ENCODE measurements at regions not wholly inside any gene's neighbourhood (a gene's known extent, or its start where the extent isn't known, plus 50 kb on each side); places are given as distances from the start of the nearest gene placed in this dataset.

- TF ChIP-seq CTCF (IDR thresholded peaks at IDR 0.05; ENCODE audit: low read depth, low read length, poor library complexity, severe bottlenecking) = no peak
- TF ChIP-seq EZH2phosphoT487 (IDR thresholded peaks at IDR 0.05; ENCODE audit: borderline replicate concordance, low read length) = no peak
Observed at GRCh38 chr9:91116711-91117110, 245.0 kb downstream of the AUH start.

Data from DOHH2 (cell line).